BJ (cell line): ENCODE measurements at regions not wholly inside any gene's neighbourhood (a gene's known extent, or its start where the extent isn't known, plus 50 kb on each side); places are given as distances from the start of the nearest gene placed in this dataset.

Source experiments
- CTCF ChIA-PET: fragments of 350-600 bp; formaldehyde crosslinking; extraction: SDS; loops from one replicate; lab custom pipeline; 2021; ENCODE audit warnings: antibody characterized with exemption, inconsistent platforms; lab: Yijun Ruan, JAX
- POLR2A ChIA-PET: fragments of 300-600 bp; sonication (Branson Sonifier 250); formaldehyde crosslinking; extraction: SDS; loops from one replicate; lab custom pipeline; 2021; ENCODE audit warnings: antibody characterized with exemption; lab: Charles Lee
- DNase-seq: peaks from one replicate; pipeline ENCODE4 v3.0.0-alpha.2; 2011; ENCODE audit warnings: low read depth
- H3K27me3 ChIP-seq: 2 replicates; pipeline ENCODE4 v1.6.0; 2011; ENCODE audit warnings: low read length; ENCODE audit not compliant: control insufficient read depth, insufficient read depth
- H3K36me3 ChIP-seq: 2 replicates; pipeline ENCODE4 v1.5.1; 2011; ENCODE audit warnings: low read length; ENCODE audit not compliant: control insufficient read depth, insufficient read depth
- H3K4me3 ChIP-seq: 2 replicates; pipeline ENCODE4 v1.5.1; 2011; ENCODE audit warnings: low read depth, mild to moderate bottlenecking, control low read depth, low read length
- TF ChIP-seq, protein P1 (sequence below): IDR thresholded peaks from 2 replicates; pipeline ENCODE4 v1.5.1; 2011; ENCODE audit warnings: low read depth, mild to moderate bottlenecking, control low read depth, inconsistent platforms, low read length, moderate library complexity; ENCODE audit not compliant: insufficient read depth

DNA sequence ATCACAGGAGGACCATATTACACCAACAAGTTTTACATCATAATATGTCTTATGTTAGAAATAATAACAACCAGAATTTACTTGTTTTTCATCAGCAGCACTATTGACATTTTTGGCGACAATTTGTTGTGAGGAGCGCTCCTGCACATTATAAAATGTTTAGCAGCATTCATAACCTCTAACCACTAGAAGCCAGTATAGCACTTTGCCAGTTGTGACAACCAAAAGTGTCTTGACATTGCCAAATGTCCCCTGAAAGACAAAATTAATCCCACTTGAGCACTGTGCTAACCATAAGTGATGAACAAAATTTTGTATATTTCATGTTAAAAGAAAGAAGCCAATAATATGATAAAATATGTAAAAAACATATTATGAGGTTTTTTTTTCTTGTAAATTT, 356.9 kb upstream of the LMO3 start:
- Histone ChIP-seq H3K4me3 (no peak overlapping the region), H3K36me3 (no peaks in the 10 kb centered on the region), H3K27me3 (no peaks in the 10 kb centered on the region)
- ChIA-PET CTCF (no interaction called here), POLR2A (no interaction called here)
- TF ChIP-seq, protein P1, sequence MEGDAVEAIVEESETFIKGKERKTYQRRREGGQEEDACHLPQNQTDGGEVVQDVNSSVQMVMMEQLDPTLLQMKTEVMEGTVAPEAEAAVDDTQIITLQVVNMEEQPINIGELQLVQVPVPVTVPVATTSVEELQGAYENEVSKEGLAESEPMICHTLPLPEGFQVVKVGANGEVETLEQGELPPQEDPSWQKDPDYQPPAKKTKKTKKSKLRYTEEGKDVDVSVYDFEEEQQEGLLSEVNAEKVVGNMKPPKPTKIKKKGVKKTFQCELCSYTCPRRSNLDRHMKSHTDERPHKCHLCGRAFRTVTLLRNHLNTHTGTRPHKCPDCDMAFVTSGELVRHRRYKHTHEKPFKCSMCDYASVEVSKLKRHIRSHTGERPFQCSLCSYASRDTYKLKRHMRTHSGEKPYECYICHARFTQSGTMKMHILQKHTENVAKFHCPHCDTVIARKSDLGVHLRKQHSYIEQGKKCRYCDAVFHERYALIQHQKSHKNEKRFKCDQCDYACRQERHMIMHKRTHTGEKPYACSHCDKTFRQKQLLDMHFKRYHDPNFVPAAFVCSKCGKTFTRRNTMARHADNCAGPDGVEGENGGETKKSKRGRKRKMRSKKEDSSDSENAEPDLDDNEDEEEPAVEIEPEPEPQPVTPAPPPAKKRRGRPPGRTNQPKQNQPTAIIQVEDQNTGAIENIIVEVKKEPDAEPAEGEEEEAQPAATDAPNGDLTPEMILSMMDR: no peak
- no peak for DNase-seq

DNA sequence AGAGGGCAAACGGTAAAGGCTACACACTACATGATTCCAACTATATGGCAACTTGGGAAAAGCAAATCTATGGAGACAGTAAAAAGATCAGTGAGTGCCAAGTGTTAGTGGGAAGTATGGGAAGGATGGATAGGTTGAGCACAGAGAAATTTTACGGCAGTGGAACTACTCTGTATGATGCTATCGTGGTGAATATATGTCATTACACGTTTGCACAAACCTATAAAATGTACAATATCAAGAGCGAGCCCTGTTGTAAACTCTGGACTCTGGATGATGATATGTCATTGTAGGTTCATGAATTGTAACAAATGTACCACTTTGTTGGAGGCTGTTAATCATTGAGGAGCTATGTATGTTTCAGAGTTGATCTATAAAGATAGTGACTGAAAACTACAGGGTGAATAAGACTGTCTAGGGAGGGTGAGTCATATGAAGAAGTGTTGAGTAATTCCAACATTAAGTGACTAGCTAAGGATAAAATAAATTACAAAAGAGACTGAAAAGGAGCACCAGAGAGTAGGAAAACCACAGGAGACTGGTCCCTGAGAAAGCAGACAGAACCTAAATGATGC, 349.2 kb upstream of the LMO3 start:
- CTCF ChIA-PET: no interaction called here
- Histone ChIP-seq H3K36me3 (no peaks in the 10 kb centered on the region), H3K4me3 (no peak overlapping the region), H3K27me3 (no peaks in the 10 kb centered on the region)
- TF ChIP-seq, protein P1: no peak
- no peak for DNase-seq
- POLR2A ChIA-PET: no interaction called here

DNA sequence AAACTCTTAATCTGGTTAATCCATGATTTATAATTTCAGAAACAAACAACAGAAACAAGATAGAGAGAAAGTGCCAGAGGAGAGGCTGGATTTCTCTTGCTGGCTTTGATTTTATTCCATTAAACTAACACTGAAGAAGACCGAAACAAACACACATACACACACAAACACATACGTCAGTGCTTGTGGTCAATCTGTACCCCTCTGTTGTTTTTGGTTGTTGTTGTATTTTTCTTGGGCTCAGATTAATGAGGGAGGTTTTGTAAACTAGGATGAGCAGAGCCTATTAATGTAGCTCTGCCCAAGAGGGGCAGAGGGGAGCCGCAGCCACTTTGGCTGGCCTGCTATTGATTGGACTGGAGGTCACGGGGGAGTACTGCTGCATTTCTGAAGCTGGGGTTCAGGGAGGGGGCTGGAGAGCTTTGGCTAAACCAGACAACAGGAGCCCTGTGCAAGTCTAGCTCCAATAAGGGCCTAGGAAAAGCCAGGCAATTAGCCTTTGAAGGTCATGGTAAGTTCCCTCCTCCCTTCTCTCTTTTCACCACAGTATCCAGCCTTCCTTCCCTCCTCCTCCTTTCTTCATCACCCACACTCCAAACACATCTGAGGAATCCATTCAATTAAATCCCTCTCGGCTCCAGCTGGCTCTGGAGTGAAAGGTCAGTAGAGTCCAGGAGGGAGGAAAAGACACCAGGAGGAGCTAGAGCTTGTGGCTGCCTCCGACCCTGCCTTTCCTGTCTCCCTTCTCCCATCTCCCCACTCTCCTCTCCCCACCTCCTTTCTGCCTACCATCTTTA, 344.1 kb upstream of the LMO3 start:
- TF ChIP-seq, protein P1: no peak
- ChIA-PET CTCF (interaction anchor here (1.0 kb wide), 1 partner anchor 11 kb away, joined by 4 read pairs; no protein-coding TSS in a partner anchor), POLR2A (no interaction called here)
- H3K36me3 ChIP-seq: no peaks in the 10 kb centered on the region
- no peak overlapping the region for H3K4me3 ChIP-seq
- no peak for DNase-seq
- no peaks in the 10 kb centered on the region for H3K27me3 ChIP-seq

DNA sequence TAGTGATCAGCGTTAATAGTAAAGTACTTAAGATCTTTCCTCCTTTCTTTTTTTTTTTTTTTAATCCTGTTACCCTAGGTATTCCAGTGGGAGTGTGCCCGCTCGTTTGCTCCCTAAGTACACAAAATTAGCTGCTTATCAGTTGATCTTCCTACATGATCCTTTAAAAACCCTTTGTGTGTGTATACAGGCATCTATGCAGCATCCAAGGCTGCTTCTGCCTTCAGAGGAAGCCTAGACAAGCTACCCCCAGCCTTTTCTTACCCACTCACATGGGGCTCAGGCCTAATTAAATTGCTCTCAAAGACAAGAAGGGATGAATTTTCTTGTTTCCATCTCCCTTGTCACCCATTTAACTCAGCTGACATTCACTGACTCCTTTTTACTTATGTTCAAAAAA, 343.4 kb upstream of the LMO3 start:
- Histone ChIP-seq H3K27me3 (no peaks in the 10 kb centered on the region), H3K4me3 (no peak overlapping the region), H3K36me3 (no peaks in the 10 kb centered on the region)
- DNase-seq: no peak
- POLR2A ChIA-PET: no interaction called here
- TF ChIP-seq, protein P1: no peak
- CTCF ChIA-PET: interaction anchor here (1.0 kb wide), 1 partner anchor 11 kb away, joined by 4 read pairs; no protein-coding TSS in a partner anchor

DNA sequence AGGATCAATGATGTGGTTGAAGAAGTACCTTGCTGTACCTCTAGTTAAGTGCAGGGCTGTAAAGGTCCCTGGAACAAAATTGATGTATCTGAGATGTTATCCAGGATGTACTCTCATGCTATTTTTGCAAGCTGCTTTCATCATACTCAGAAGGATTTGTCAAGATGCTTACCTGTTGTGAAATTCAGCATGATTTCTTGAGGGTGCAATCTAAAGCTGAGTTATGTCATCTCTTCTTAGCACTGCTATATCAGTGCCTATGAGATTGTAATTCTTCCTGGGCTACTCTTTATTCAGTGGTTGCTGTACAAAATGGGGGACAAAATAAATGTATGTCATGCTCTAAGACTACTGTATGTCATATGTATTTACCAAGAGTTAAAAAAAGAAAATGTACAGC, 340.7 kb upstream of the LMO3 start:
- H3K27me3 ChIP-seq: no peaks in the 10 kb centered on the region
- H3K36me3 ChIP-seq: no peaks in the 10 kb centered on the region
- TF ChIP-seq, protein P1: no peak
- POLR2A ChIA-PET: no interaction called here
- CTCF ChIA-PET: no interaction called here
- H3K4me3 ChIP-seq: no peak overlapping the region
- no peak for DNase-seq
